HG03432 (cell line): ENCODE measurements at regions not wholly inside any gene's neighbourhood (a gene's known extent, or its start where the extent isn't known, plus 50 kb on each side); places are given as distances from the start of the nearest gene placed in this dataset.
"Not testable (repeated sequence)": the region's sequence is repeated elsewhere in the genome, so short reads cannot be mapped to it uniquely, and the experiment has no call there.

Experiments used
- ATAC-seq: cut with Tn5 transposase; IDR thresholded peaks from one replicate; pipeline ENCODE4 v1.9.1; 2021; ENCODE audit warnings: mild to moderate bottlenecking, moderate library complexity; ENCODE audit not compliant: unreplicated experiment

GRCh38 chr1:103469801-103470200 is 55.7 kb upstream of the RNPC3 start:
- ATAC-seq = no peak

GRCh38 chr1:103467100-103467499 is 58.4 kb upstream of the RNPC3 start:
- ATAC-seq = no peak

- peak; percentile 69 for ATAC-seq
Observed at GRCh38 chr1:103461161-103462105, 64.1 kb upstream of the RNPC3 start.

- ATAC-seq = no peak
Observed at GRCh38 chr1:103460511-103460910, 65.0 kb upstream of the RNPC3 start.

GRCh38 chr1:103459346-103459745 is 66.2 kb upstream of the RNPC3 start:
- no peak for ATAC-seq

GRCh38 chr1:103457886-103458455 is 67.5 kb upstream of the RNPC3 start:
- no peak for ATAC-seq

- ATAC-seq = no peak
Observed at GRCh38 chr1:103448560-103448959, 76.9 kb upstream of the RNPC3 start.

- ATAC-seq = no peak
Observed at GRCh38 chr1:103447471-103447870, 78.0 kb upstream of the RNPC3 start.

GRCh38 chr1:103441342-103441741 is 84.2 kb upstream of the RNPC3 start:
- no peak for ATAC-seq

GRCh38 chr1:103436568-103437100 is 88.9 kb upstream of the RNPC3 start:
- ATAC-seq = not testable (repeated sequence)

GRCh38 chr1:103435443-103435842 is 90.1 kb upstream of the RNPC3 start:
- no peak for ATAC-seq

GRCh38 chr1:103424650-103425049 is 100.8 kb upstream of the RNPC3 start:
- ATAC-seq = no peak

GRCh38 chr1:103416681-103417286 is 108.7 kb upstream of the RNPC3 start:
- ATAC-seq = no peak

- no peak for ATAC-seq
Observed at GRCh38 chr1:103387898-103388297, 137.6 kb upstream of the RNPC3 start.

GRCh38 chr1:103373991-103374390 is 151.5 kb upstream of the RNPC3 start:
- ATAC-seq = no peak

- ATAC-seq = no peak
Observed at GRCh38 chr1:103372866-103373265, 152.6 kb upstream of the RNPC3 start.

- no peak for ATAC-seq
Observed at GRCh38 chr1:103371234-103371633, 154.3 kb upstream of the RNPC3 start.

GRCh38 chr1:103367186-103367585 is 158.3 kb upstream of the RNPC3 start:
- ATAC-seq = no peak

- ATAC-seq = no peak
Observed at GRCh38 chr1:103365860-103366569, 159.5 kb upstream of the RNPC3 start.

- no peak for ATAC-seq
Observed at GRCh38 chr1:103363008-103363365, 162.5 kb upstream of the RNPC3 start.

- no peak for ATAC-seq
Observed at GRCh38 chr1:103362348-103363007, 163.0 kb upstream of the RNPC3 start.
